ENCODE measurements at regions not wholly inside any gene's neighbourhood (a gene's known extent, or its start where the extent isn't known, plus 50 kb on each side); places are given as distances from the start of the nearest gene placed in this dataset.

DNA sequence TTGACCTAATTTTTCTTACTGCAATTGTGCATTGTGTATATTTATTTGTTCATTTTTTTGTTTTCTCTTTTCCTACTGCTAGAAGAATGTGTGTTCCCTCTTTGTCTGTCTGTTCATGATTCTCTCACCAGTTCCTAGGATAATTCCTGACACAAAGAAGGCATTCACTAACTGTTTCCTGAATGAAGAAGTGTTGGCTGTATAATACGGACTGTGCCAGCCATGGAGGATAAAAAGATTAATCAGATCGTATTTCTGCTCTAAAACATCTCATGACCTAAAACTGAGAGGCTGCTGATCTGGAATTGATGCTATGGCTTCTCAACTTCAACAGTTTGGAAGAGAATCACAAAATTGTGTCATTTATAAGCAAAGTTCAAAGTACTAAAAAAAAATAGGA is 563.1 kb upstream of the FRG1 start:
- no peak for DNase-seq (ENCODE audit: low read depth)

DNA sequence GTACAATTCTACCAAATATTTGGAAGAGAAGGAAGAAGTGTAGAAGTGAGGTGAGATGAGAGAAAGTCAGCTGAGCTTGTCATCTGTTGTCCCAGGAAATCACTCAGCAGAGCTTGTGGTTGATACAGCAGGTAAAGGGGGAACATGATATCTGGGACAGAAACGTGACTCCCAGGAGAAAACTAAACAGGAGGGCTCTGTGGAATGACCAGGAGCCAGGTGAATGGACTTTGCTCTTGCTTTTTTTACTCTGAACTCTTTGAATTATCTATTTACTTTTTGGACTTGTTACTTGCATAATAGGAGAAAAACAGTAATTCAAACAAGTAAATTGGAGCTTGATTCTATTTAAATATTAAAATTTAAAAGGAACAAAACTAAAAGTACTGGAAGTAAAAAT is 555.6 kb upstream of the FRG1 start:
- no peak for DNase-seq (ENCODE audit: low read depth)

DNA sequence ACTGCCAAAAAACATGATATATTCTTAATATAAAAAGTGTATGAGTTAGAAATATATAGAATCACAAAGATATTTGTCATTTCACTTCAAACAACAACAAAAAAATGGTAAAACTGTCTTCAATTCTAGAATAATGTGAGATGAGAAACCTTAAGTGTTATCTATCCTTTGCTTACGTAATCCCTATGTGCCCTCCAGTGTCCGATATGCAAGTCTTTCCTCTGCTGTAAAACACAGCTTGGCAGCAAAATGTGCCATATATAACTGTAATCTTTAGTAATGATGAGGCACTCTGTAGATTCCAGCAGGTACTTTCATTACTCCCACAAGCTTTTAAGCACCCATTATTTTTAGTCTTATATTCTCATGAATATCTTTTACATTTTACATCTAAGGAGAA is 555.1 kb upstream of the FRG1 start:
- no peak for DNase-seq (ENCODE audit: low read depth)

DNA sequence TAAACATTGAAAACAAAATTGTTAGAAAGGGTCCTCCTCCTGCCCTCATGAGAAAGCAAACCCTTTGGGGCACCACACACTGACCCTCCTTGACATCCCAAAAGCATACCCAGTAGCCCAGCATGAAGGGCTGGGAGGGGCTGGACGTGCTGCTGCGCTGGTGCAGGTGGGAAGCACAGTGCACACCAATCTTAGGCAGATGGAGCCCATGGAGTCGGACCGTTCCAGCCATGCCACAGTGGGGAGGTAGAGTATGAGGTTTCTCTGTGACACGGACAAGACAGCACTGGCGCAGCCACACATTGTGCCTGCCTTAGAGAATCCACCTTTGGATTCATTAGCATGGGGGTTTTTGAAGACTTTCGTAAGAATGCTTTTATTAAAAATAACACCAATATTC is 544.2 kb upstream of the FRG1 start:
- no peak for DNase-seq (ENCODE audit: low read depth)

DNA sequence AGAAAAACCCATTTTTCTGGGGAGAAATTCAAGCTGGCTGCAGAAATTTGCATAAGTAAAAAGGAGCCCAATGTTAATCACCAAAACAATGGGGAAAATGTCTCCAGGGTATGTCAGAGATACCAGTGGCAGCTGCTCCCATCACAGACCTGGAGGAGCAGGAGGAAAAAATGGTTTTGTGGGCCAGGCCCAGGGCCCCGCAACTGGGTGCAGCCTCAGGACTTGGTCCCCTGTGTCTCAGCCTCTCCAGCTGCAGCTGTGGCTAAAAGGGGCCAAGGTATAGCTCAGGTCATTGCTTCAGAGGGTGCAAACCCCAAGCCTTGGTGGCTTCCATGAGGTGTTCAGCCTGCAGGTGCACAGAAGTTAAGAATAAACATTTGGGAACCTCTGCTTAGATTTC is 536.4 kb upstream of the FRG1 start:
- no peak for DNase-seq (ENCODE audit: low read depth)

DNA sequence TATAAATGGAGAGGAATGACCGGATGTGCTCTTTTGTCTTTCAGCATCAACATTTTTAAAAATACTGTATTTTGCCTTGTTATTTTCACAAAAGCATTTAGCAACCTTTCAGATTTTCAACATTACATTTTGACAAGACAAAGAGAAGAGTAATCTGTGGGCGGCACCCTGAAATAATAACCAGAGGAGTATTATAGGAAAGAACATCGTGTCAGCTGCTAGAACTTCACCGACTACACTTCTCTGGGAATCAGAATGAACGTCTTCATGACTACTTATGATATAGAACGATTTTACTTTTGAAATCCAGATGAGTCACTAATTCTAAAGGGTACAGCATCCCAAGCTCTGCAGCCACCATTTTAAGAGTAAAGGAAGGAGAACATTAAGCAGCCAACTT is 531.5 kb upstream of the FRG1 start:
- no peak for DNase-seq (ENCODE audit: low read depth)

DNA sequence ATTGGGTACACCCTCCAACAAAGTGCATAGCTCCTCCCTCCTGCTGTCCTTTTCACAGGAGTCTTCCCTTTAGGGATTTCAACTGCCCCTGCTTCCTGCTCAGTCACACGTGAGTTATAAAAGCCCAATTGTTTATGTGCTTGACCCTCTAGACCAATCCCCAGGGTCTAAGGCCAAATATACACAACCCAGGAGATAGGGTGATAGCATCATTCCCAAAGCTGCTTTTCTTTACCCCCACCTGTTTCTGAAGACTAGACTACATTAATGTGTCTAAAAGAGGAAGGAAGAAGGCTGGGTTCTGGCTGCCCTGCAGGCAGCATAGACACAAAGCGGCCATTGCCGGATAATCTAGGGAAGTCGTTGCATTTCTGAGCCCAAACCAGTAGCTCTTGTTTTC is 526.7 kb upstream of the FRG1 start:
- DNase-seq (ENCODE audit: low read depth), result no peak

DNA sequence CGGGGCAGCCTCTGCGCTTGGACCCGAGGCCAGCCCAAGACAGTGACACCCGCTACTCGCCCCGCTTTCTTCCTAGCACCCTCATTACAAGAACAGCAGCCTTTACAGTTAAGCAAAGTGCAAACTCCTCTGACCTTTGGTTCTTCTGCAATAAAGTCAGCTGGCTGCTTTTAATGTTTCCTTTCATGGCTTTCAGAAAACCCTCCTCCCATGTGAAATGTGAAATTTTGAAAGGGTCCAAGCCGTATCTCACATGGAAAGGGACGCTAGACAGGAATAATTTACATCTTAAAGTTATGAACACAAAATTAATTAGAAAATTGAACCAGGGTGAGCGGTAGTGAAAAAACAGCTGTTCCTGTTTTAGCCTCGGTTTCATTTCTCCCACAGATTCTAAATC is 520.1 kb upstream of the FRG1 start:
- no peak for DNase-seq (ENCODE audit: low read depth)

DNA sequence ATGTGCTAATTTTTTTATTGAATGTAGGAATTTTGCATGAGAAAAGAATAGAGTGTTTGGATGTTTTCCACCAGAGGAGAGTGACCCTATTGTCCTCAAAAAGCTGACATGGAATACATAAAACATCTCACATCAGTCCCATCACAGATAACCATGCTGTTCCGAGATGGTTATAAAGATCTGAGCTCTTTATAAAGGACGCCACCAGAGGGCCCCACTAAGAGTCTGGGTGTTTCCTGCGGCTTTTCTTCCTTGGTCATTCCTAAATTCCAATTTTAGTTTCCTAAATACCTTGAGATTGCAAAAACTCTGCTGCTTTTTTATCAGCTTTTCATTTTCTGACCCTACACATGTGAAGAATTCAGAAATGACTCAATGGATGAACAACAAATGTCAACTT is 504.5 kb upstream of the FRG1 start:
- DNase-seq (ENCODE audit: low read depth), result no peak

DNA sequence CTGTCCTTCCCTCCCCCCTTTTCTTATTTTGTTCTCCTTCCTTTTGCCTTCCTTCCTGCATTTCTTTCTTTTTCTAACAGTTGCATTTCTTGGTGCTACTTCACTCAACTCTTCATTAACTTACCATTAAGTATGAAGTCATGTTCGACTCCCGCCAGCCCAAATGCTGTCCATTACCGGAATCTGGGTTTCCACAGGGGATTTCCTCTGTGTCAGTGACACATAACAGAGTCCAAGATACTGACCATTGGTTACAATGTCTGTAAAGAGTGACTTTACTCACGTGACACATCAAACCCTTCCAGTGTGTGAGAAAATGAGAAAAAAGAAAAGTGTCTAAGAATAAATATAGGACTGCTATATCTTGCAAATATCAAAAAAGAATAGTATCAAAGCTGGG is 500.0 kb upstream of the FRG1 start:
- no peak for DNase-seq (ENCODE audit: low read depth)

DNA sequence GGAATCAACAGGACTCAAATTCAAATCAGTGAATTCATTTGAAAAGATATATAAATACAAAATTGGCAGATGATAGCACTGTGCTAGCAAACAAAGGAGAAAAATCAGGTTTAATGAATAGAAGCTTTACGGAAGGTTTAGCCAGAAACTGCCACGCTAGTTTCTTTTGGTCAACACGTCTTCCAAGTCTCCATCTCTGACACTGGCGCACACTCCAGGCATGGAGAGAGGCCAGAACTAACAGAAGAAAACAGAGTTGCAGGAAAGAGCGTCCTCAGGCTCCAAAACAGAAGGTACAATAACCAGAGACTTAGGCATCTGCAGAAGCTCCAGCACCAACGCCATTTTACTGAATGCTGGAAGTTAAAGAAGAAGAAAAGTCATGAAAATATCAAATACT is 497.3 kb upstream of the FRG1 start:
- no peak for DNase-seq (ENCODE audit: low read depth)

DNA sequence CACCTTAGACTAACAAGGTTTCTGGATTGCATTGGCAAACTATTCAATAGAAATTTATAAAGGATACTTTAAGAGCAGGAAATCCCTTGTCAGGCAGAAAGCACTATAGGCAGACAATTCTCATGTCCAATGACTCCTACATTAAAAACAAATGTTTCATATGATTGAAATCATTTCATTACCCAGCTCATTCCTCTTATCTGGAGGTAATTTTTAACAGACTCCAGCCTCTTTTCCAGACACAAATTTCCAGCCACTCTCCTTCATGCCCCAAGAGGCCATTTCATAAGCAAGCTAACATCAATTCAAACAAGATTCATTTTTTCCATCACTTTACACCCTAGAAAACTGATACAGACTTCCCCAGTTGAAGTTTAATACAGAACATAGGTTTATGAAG is 495.1 kb upstream of the FRG1 start:
- DNase-seq (ENCODE audit: low read depth), result no peak

DNA sequence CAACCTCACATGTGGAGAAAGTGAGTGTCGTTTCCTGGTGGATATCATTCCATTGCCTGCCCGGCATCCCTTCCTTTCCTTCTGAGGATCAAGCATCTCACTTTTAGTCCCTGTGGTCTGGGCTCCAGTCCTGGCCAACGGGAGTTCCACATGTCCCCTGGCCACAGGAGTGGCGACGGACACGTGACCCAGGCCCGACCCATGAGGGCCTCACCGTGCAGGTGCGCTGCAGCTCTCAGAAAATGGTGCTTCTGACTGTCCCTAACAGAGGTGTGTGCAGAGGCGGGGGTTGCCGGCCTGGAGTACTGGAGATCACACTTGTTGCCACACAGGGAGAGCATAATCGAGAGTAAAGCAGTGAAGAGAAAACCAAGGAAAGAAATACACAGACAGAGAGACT is 476.9 kb upstream of the FRG1 start:
- DNase-seq (ENCODE audit: low read depth), result no peak

DNA sequence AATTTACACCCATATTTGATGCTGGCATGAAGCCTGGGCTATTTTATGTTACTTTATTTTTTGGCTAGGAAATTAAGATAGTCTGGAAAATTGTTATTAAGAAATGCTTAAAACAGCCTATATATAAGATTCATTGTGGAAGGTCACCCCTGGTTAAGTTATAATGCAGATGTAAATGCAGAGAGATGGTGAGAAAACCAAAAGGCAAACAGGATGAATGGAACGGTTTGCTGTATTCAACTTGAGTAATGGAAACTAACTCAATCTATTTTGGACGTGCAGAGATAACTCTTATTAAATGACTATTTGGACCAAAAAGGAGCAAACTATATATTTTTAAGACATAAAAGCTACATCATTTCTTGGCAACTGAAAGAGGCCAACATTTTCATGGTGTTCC is 446.3 kb upstream of the FRG1 start:
- DNase-seq (ENCODE audit: low read depth), result no peak

DNA sequence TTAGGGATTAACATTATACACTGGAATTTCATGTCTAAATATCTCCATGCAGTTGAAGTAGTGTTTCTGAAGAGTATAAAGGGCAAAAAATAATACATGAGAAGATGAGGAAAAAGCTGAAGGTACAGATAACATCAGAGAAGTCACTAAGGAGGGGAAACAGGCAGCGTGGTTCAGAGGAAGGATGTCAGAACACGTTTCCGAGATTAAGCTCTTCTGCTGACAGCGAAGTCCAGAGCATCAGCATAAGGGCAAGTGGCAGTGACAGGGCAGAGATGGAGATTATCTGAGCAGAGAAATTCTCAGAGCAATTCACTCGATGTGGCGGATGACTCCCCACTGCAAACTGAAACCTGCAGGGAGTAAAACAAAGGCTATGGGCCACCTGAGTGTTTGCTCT is 443.2 kb upstream of the FRG1 start:
- DNase-seq (ENCODE audit: low read depth), result no peak

DNA sequence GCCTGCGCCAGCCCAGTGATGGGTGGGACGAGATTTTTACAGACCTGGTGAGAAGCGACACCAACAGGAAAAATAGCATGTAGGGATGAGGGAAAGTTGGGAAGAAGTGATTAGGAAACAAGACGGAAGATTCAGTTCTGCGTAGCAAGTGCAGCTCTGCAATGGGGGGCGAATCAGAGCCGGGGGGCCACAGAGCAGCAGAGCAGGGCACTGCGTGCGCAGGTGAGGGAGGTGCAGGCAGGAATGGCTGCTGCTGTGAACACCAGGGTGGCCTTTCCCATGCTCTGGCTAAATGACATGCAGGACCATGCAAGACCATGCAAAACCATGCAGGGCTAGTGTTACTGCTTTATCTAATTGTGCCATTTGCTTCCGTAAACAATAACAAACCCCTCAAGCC is 442.7 kb upstream of the FRG1 start:
- DNase-seq (ENCODE audit: low read depth), result no peak

DNA sequence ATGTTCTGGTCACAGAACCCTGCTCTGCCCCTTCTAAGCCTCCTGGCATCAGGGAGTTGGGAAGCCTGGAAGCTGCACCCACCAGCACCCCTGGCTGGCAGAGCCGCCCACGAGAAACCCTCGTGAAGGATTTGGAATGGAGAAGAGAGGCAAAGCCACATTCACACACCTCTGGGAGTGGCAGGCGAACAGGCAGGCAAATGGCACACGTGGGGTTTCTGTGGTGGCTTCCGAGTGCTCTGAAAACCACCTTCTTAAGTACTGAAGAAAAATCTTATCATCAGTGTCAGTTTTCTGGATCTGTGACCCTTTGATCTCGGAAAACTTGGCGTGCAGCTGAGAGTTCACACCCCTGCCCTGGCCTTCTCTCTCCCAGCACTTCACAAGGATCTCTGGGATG is 442.2 kb upstream of the FRG1 start:
- DNase-seq (ENCODE audit: low read depth), result no peak

DNA sequence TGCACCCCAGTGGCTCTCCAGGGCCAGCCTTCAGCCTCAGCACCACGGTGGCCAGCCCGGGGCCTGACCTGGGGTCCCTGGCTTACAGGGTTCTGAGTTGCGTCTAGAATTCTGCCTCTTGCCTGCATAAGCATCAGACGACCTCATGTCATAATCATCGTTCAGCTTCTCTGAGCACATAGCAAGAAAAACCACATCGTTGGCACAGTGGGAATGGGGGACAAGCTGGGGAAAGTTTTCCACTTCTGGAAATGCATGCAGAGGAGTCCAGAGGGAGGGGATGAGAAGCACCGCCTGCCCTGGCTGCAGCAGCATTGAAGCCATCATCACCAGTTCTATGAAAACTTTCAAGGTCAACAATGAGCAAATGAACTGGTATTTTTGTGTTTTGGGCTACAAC is 441.0 kb upstream of the FRG1 start:
- no peak for DNase-seq (ENCODE audit: low read depth)

DNA sequence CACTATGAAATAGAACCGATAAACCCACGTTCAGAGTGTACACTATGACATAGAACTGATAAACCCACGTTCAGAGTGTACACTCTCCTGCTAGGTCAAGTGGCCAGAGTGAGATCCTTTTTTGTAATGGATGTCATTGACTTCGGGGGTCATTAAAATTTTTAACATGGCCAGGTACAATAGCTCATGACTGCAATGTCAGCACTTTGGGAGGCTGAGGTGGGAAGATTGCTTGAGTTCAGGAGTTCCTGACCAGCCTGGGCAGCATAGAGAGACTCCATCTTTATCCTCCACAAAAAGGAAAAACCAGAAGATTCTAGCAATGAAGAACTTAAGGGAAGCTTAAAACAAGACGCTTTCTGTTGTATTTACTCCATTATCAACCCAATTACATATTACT is 439.7 kb upstream of the FRG1 start:
- no peak for DNase-seq (ENCODE audit: low read depth)

DNA sequence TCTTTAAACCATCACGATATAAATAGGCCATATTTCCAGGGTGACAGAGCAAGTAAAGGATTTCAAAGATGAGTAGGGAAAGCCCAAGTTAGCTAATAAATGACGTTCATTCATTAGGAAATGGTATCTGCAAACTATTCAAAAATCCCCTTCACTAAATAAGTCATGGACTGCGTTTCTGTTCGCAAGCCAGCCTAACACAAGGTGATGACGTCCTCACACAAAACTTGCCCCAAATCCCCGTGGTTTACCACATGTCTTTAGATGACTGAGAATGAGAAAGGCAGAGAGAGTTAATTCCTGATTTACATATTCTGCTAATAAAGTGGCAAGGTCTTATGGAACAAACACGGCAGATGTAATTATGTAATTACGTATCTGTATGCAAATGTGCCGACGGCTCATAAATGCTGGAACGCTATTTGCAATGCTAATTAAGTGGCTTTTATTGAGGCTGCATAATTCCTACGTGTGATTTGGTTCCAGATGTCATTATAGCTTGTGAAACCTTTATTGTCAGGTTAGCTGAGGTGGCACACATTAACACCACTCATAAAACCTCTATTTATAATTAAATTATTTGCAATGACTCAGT is 437.7 kb upstream of the FRG1 start:
- no peak for DNase-seq (ENCODE audit: low read depth)

DNA sequence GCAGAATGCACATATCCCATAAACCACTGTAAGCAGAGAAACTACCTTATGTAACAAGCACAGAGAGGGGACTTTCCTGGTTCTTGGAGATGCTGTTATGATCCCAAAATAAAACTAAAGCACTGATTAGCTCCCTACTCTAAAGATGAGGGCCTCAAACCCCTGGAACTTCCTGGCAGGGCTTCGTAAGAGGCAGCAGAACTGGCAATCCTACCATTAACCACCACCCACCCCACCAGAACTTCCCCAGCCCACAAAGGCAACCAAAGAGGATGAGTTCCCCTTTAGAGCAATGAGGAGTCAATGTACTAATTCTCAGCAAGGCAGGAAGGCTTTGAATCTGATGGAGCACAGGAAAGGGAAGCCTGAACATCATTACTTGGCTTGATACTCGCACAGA is 436.5 kb upstream of the FRG1 start:
- no peak for DNase-seq (ENCODE audit: low read depth)

DNA sequence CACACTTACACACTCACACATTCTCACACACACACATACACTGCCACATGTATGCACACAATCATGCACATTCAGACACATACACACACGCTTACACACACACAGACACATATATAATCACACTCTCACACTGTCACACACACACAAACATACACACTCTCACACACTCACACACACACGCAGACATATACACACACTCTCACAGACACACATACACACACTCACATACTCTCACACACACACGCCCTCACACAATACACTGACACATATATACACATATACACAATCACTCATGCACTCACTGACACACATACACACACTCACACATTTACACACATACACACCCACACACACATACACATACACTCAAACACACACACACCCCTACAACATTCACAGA is 435.3 kb upstream of the FRG1 start:
- no peak for DNase-seq (ENCODE audit: low read depth)

DNA sequence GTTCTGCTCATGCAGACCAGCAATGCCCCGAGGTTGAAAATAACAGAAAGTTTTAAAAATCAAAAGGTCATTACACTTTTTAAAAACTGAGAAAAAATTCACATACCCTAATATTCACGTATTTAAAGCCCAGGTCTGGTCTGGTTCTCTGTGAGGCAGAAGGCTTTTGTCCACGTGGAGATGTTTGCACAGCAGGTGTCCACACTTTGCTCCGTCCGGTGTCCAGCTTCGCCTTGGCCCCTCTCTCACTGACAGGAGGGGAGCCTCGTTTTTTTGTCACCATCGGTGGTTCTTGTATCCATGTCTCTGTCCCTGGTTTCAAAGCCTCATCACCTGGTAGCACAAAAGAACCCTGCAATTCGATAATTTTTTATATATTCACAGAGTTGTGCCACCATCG is 434.6 kb upstream of the FRG1 start:
- no peak for DNase-seq (ENCODE audit: low read depth)

DNA sequence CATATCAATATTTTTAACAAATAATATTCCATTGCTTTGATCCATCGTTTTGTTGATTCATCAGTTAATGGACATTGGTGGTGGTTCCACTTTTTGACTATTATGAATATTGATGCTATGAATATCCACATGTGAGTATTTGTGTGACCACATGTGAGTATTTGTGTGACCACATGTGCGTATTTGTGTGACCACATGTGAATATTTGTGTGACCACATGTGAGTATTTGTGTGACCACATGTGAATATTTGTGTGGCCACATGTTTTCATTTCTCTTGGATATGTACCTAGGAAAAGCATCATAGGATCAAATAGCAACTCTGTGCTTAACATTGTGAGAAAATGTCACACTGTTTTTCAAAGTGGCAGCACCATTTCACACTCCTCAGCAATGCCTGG is 433.6 kb upstream of the FRG1 start:
- DNase-seq (ENCODE audit: low read depth), result no peak

DNA sequence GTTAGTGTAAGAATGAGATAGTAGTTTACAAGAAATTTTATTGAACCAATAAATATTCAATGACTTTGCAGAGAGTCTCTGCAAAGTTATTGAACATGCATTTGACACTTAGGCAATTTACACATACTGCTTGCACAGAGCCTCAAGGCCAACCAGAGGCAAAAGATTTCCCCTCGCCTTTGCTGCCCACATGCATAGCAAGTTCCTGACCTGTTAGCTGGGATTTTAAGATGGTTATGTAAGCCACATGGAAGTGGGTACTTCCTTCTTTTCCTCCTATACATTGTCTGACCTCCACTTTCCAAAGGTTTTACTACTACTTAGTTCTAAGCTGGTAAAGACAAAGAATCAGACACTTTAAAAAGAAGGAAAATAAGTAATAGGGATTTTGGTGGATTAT is 430.1 kb upstream of the FRG1 start:
- no peak for DNase-seq (ENCODE audit: low read depth)
